ENCODE measurements at regions not wholly inside any gene's neighbourhood (a gene's known extent, or its start where the extent isn't known, plus 50 kb on each side); places are given as distances from the start of the nearest gene placed in this dataset.
A peak's percentile ranks its signal among the peaks of the same experiment; 100 is the strongest.

DNA sequence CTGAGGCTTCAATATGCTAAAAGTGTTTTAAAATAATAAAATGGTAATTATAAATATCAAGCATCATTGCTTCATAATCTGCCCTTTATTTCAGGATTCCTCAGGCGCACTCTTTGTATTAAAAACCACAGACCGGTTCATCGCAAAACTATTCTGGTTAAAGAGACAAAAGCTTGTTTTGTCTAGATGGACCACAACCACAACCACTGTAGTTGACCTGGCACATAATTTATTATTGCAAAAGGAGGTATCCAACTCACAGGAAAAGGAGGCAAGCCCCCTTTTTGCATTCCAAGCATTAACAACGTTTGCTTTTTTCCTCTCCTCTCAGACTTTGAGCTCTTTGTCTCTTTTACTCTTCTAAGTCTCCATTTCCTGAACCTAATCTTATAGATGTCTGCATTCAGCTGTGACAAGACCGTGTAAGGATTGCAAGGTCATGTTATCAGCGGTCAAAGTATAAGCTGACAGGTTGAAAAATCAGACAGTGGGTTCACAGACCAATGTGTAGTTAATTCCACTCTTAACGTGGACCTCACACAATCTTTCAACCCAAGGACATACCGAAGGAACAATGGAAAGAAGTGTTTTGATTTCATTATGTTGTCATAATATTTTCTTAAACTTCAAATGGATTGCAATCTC is 1057.6 kb downstream of the GALC start:
- Histone ChIP-seq H2AFZ (replicated peaks) (peak overlapping the region; percentile 26), H3K27me3 (no peaks in the 10 kb centered on the region), H3K9ac (no peak overlapping the region), H3K36me3 (no peaks in the 10 kb centered on the region), H3K4me2 (no peak overlapping the region), H3K4me1 (no peaks in the 10 kb centered on the region), H3F3A (ENCODE audit: low read depth) (no peaks in the 10 kb centered on the region), H3K27ac (no peak overlapping the region), H3K4me3 (no peak overlapping the region), H3K9me3 (ENCODE audit: low read depth) (no peaks in the 10 kb centered on the region), H4K20me1 (ENCODE audit: low read depth) (no peaks in the 10 kb centered on the region), H3K79me2 (ENCODE audit: low read depth) (no peaks in the 10 kb centered on the region)
- Mint-ChIP-seq H3K27me3 (ENCODE audit: insufficient read depth, low read depth) (no peaks in the 10 kb centered on the region), H3K36me3 (no peaks in the 10 kb centered on the region), H3K9me3 (no peaks in the 10 kb centered on the region), H3K27ac (no peak overlapping the region), H3K4me3 (no peak overlapping the region), H3K4me1 (peaks cover 2% of the 10 kb centered on the region)
- TF ChIP-seq, protein P1, sequence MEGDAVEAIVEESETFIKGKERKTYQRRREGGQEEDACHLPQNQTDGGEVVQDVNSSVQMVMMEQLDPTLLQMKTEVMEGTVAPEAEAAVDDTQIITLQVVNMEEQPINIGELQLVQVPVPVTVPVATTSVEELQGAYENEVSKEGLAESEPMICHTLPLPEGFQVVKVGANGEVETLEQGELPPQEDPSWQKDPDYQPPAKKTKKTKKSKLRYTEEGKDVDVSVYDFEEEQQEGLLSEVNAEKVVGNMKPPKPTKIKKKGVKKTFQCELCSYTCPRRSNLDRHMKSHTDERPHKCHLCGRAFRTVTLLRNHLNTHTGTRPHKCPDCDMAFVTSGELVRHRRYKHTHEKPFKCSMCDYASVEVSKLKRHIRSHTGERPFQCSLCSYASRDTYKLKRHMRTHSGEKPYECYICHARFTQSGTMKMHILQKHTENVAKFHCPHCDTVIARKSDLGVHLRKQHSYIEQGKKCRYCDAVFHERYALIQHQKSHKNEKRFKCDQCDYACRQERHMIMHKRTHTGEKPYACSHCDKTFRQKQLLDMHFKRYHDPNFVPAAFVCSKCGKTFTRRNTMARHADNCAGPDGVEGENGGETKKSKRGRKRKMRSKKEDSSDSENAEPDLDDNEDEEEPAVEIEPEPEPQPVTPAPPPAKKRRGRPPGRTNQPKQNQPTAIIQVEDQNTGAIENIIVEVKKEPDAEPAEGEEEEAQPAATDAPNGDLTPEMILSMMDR (IDR thresholded peaks at IDR 0.05) = no peak
- TF ChIP-seq EZH2 (IDR thresholded peaks at IDR 0.05) (no peak), EZH2phosphoT487 (IDR thresholded peaks at IDR 0.05) (no peak)
- no peak for DNase-seq (ENCODE audit: low spot score)

DNA sequence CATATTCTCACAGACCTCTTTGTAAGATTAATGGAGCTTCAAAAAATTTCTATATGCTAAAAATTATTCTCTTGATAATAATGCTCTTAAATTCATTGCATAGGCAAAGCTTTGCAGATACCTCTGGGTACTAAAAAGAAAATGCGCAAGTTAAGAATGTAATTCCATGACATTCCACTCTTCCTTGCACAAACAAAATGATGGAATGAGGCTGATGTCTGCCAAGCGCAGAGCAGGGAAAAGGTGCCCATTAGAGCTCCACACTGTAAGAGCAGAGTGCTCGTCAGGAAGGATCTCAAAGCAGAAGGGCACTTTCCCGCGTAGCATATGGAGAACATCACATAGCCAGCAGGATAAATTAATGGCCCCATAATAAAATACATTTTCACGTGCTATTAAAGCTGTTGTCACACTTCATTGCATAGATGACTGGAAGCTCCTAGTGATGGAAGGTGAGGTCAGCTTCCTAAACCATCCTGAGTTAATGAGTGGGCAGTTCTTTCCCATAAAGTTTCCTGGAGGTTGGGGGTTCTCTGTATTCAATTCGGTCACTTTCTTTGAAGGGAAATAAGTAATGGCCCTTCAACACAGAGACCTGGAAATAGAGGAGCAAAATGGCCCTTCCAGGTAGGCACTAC is 1058.9 kb downstream of the GALC start:
- Mint-ChIP-seq H3K36me3 (no peaks in the 10 kb centered on the region), H3K4me3 (no peak overlapping the region), H3K27me3 (ENCODE audit: insufficient read depth, low read depth) (no peaks in the 10 kb centered on the region), H3K27ac (no peak overlapping the region), H3K4me1 (peaks cover 2% of the 10 kb centered on the region), H3K9me3 (no peaks in the 10 kb centered on the region)
- Histone ChIP-seq H3K27ac (no peak overlapping the region), H3K9me3 (ENCODE audit: low read depth) (no peaks in the 10 kb centered on the region), H2AFZ (replicated peaks) (no peak overlapping the region), H3K27me3 (no peaks in the 10 kb centered on the region), H3K4me1 (no peaks in the 10 kb centered on the region), H3K79me2 (ENCODE audit: low read depth) (no peaks in the 10 kb centered on the region), H3K36me3 (no peaks in the 10 kb centered on the region), H3K9ac (no peak overlapping the region), H3K4me3 (no peak overlapping the region), H3F3A (ENCODE audit: low read depth) (no peaks in the 10 kb centered on the region), H4K20me1 (ENCODE audit: low read depth) (no peaks in the 10 kb centered on the region), H3K4me2 (no peak overlapping the region)
- TF ChIP-seq, protein P1 (IDR thresholded peaks at IDR 0.05) = no peak
- no peak for TF ChIP-seq EZH2phosphoT487 (IDR thresholded peaks at IDR 0.05)
- TF ChIP-seq EZH2 (IDR thresholded peaks at IDR 0.05) = no peak
- no peak for DNase-seq (ENCODE audit: low spot score)

DNA sequence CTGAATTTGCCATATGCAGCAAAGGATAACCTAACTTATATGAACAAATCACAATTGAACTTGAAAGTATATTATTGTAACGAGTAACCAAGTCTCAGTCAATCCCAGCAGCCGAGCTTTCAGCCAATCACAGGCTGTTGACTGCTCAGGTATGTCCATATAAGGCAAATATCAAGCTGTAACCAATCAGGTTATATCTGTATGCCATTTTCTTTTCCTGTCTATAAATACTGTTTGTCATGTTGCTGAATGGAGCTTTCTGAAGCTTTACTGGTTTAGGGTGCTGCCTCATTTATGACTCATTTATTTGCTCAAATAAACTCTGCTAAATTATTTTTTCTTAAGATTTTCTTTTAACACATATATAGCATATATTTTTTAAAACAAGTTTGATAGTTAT is 1059.5 kb downstream of the GALC start:
- Mint-ChIP-seq H3K27ac (no peak overlapping the region), H3K36me3 (no peaks in the 10 kb centered on the region), H3K9me3 (no peaks in the 10 kb centered on the region), H3K27me3 (ENCODE audit: insufficient read depth, low read depth) (no peaks in the 10 kb centered on the region), H3K4me1 (peaks cover 2% of the 10 kb centered on the region), H3K4me3 (no peak overlapping the region)
- no peaks in the 10 kb centered on the region for H4K20me1 ChIP-seq (ENCODE audit: low read depth)
- no peak for DNase-seq (ENCODE audit: low spot score)
- H3K9ac ChIP-seq = no peak overlapping the region
- H3K4me2 ChIP-seq = no peak overlapping the region
- no peaks in the 10 kb centered on the region for H3K36me3 ChIP-seq
- H3K27ac ChIP-seq = no peak overlapping the region
- H3K9me3 ChIP-seq (ENCODE audit: low read depth) = no peaks in the 10 kb centered on the region
- H3K4me3 ChIP-seq = no peak overlapping the region
- H3K4me1 ChIP-seq = no peaks in the 10 kb centered on the region
- H3F3A ChIP-seq (ENCODE audit: low read depth) = no peaks in the 10 kb centered on the region
- TF ChIP-seq EZH2 (IDR thresholded peaks at IDR 0.05) = no peak
- no peak for TF ChIP-seq EZH2phosphoT487 (IDR thresholded peaks at IDR 0.05)
- no peak overlapping the region for H2AFZ ChIP-seq (replicated peaks)
- no peaks in the 10 kb centered on the region for H3K27me3 ChIP-seq
- H3K79me2 ChIP-seq (ENCODE audit: low read depth) = no peaks in the 10 kb centered on the region

DNA sequence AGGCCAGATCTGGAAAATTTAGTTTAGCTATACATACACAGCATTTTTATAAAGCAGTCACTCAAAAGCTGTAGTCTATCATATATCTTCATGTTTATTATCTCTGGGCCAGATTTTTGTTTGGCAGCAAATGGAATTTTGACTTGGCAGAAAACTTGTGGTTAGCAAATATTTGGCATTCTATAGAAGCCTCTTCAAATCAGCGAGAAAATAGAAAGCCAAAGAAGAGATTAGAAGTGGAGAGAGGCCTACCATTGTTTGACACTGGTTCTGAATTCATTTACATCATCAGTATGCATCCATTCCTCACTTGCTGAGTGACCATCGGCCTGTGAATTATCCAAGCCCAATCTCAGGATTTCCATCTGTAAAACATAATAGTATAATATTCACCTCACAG is 1077.6 kb downstream of the GALC start:
- Histone ChIP-seq H4K20me1 (ENCODE audit: low read depth) (no peaks in the 10 kb centered on the region), H3K27ac (no peak overlapping the region), H2AFZ (replicated peaks) (no peak overlapping the region), H3K36me3 (no peaks in the 10 kb centered on the region), H3K4me3 (no peak overlapping the region), H3K9me3 (ENCODE audit: low read depth) (no peaks in the 10 kb centered on the region), H3K27me3 (no peaks in the 10 kb centered on the region), H3K79me2 (ENCODE audit: low read depth) (no peaks in the 10 kb centered on the region), H3F3A (ENCODE audit: low read depth) (no peaks in the 10 kb centered on the region), H3K4me1 (no peaks in the 10 kb centered on the region), H3K4me2 (no peak overlapping the region), H3K9ac (no peak overlapping the region)
- H3K36me3 Mint-ChIP-seq = no peaks in the 10 kb centered on the region
- DNase-seq (ENCODE audit: low spot score) = no peak
- H3K4me1 Mint-ChIP-seq = no peaks in the 10 kb centered on the region
- no peaks in the 10 kb centered on the region for H3K9me3 Mint-ChIP-seq
- H3K27me3 Mint-ChIP-seq (ENCODE audit: insufficient read depth, low read depth) = no peaks in the 10 kb centered on the region
- no peak overlapping the region for H3K4me3 Mint-ChIP-seq
- H3K27ac Mint-ChIP-seq = no peak overlapping the region
- TF ChIP-seq EZH2phosphoT487 (IDR thresholded peaks at IDR 0.05) (no peak), EZH2 (IDR thresholded peaks at IDR 0.05) (no peak)
- TF ChIP-seq, protein P1 (IDR thresholded peaks at IDR 0.05) = no peak

Data from neural progenitor cell (in vitro differentiated cells).